ENCODE measurements at regions not wholly inside any gene's neighbourhood (a gene's known extent, or its start where the extent isn't known, plus 50 kb on each side); places are given as distances from the start of the nearest gene placed in this dataset.
A peak's percentile ranks its signal among the peaks of the same experiment; 100 is the strongest.

GRCh38 chr18:40937386-40937785, 1017.6 kb upstream of the PIK3C3 start:
- no peaks in the 10 kb centered on the region for H3K9me3 ChIP-seq
- WGBS, 2 donors: 92% methylated on average over 2 of the region's 2 CpGs
- no peak overlapping the region for H3K27ac ChIP-seq
- H3K36me3 ChIP-seq: no peaks in the 10 kb centered on the region
- H3K4me1 ChIP-seq: peaks cover 0 to 5% (median 0%) of the 10 kb centered on the region in 4 donors
- H3K4me3 ChIP-seq: no peak overlapping the region
- no peak for DNase-seq (ENCODE audit: low spot score in 2 of 2)
- H3K27me3 ChIP-seq: no peaks in the 10 kb centered on the region
- TF ChIP-seq EP300 (IDR thresholded peaks at IDR 0.05): no peak
- no peak for TF ChIP-seq POLR2A (IDR thresholded peaks at IDR 0.05)
- TF ChIP-seq CTCF (IDR thresholded peaks at IDR 0.05): no peak

- Histone ChIP-seq H3K27me3 (no peaks in the 10 kb centered on the region), H3K4me1 (peaks cover 0 to 5% (median 0%) of the 10 kb centered on the region in 4 donors), H3K27ac (no peak overlapping the region), H3K36me3 (no peaks in the 10 kb centered on the region), H3K9me3 (no peaks in the 10 kb centered on the region), H3K4me3 (no peak overlapping the region)
- no peak for DNase-seq (ENCODE audit: low spot score in 2 of 2)
- 39 to 49% methylated on average over 1 of the region's 1 CpG for WGBS, 2 donors
- TF ChIP-seq CTCF (IDR thresholded peaks at IDR 0.05) (peak in 1 of 5 experiments; percentile 21), POLR2A (IDR thresholded peaks at IDR 0.05) (no peak), EP300 (IDR thresholded peaks at IDR 0.05) (no peak)
Measured at GRCh38 chr18:40935423-40935822, 1019.6 kb upstream of the PIK3C3 start.

GRCh38 chr18:40932862-40933261, 1022.2 kb upstream of the PIK3C3 start:
- H3K4me1 ChIP-seq: no peaks in the 10 kb centered on the region
- no peaks in the 10 kb centered on the region for H3K9me3 ChIP-seq
- no peaks in the 10 kb centered on the region for H3K36me3 ChIP-seq
- DNase-seq (ENCODE audit: low spot score in 2 of 2): no peak
- no peak overlapping the region for H3K4me3 ChIP-seq
- no peaks in the 10 kb centered on the region for H3K27me3 ChIP-seq
- WGBS, 2 donors: 96 to 100% methylated on average over 2 of the region's 2 CpGs
- TF ChIP-seq POLR2A (IDR thresholded peaks at IDR 0.05) (no peak), EP300 (IDR thresholded peaks at IDR 0.05) (no peak), CTCF (IDR thresholded peaks at IDR 0.05) (no peak)
- no peak overlapping the region for H3K27ac ChIP-seq

- Histone ChIP-seq H3K4me1 (no peaks in the 10 kb centered on the region), H3K27ac (no peak overlapping the region), H3K36me3 (no peaks in the 10 kb centered on the region), H3K27me3 (no peaks in the 10 kb centered on the region), H3K4me3 (no peak overlapping the region), H3K9me3 (no peaks in the 10 kb centered on the region)
- 51 to 55% methylated on average over 5 of the region's 5 CpGs for WGBS, 2 donors
- DNase-seq (ENCODE audit: low spot score in 2 of 2): no peak
- TF ChIP-seq POLR2A (IDR thresholded peaks at IDR 0.05): no peak
- TF ChIP-seq EP300 (IDR thresholded peaks at IDR 0.05): no peak
- no peak for TF ChIP-seq CTCF (IDR thresholded peaks at IDR 0.05)
Measured at GRCh38 chr18:40930211-40930882, 1024.7 kb upstream of the PIK3C3 start.

GRCh38 chr18:40929399-40929798, 1025.6 kb upstream of the PIK3C3 start:
- Histone ChIP-seq H3K4me3 (no peak overlapping the region), H3K36me3 (no peaks in the 10 kb centered on the region), H3K9me3 (no peaks in the 10 kb centered on the region), H3K27me3 (no peaks in the 10 kb centered on the region), H3K4me1 (no peaks in the 10 kb centered on the region), H3K27ac (no peak overlapping the region)
- TF ChIP-seq EP300 (IDR thresholded peaks at IDR 0.05): no peak
- no peak for TF ChIP-seq CTCF (IDR thresholded peaks at IDR 0.05)
- TF ChIP-seq POLR2A (IDR thresholded peaks at IDR 0.05): no peak
- no peak for DNase-seq (ENCODE audit: low spot score in 2 of 2)
- WGBS, 2 donors: 87 to 90% methylated on average over 7 of the region's 7 CpGs
